ENCODE measurements at regions not wholly inside any gene's neighbourhood (a gene's known extent, or its start where the extent isn't known, plus 50 kb on each side); places are given as distances from the start of the nearest gene placed in this dataset.
"Not testable (repeated sequence)": the region's sequence is repeated elsewhere in the genome, so short reads cannot be mapped to it uniquely, and the experiment has no call there.

- peak; percentile 68 for DNase-seq
Observed at GRCh38 chr11:71638801-71639519, 56.3 kb upstream of the KRTAP5-11 start.

- DNase-seq = peak; percentile 14
Observed at GRCh38 chr11:71639520-71639849, 56.8 kb upstream of the KRTAP5-11 start.

- not testable (repeated sequence) for DNase-seq
Observed at GRCh38 chr11:71639916-71640315, 57.2 kb upstream of the KRTAP5-11 start.

GRCh38 chr11:71647078-71647477 is 64.4 kb upstream of the KRTAP5-11 start:
- not testable (repeated sequence) for DNase-seq

GRCh38 chr11:71652998-71653397 is 70.3 kb upstream of the KRTAP5-11 start:
- not testable (repeated sequence) for DNase-seq

GRCh38 chr11:71654423-71654822 is 71.7 kb upstream of the KRTAP5-11 start:
- not testable (repeated sequence) for DNase-seq

GRCh38 chr11:71655041-71655440 is 72.4 kb upstream of the KRTAP5-11 start:
- not testable (repeated sequence) for DNase-seq

- not testable (repeated sequence) for DNase-seq
Observed at GRCh38 chr11:71656513-71656912, 73.8 kb upstream of the KRTAP5-11 start.

GRCh38 chr11:71664941-71665340 is 82.3 kb upstream of the KRTAP5-11 start:
- not testable (repeated sequence) for DNase-seq

- not testable (repeated sequence) for DNase-seq
Observed at GRCh38 chr11:71698110-71698509, 115.4 kb upstream of the KRTAP5-11 start.

GRCh38 chr11:71698961-71699360 is 116.3 kb upstream of the KRTAP5-11 start:
- peak; percentile 4 for DNase-seq

GRCh38 chr11:71701435-71702291 is 119.0 kb upstream of the KRTAP5-11 start:
- DNase-seq = not testable (repeated sequence)

- DNase-seq = not testable (repeated sequence)
Observed at GRCh38 chr11:71705086-71705737, 122.5 kb upstream of the KRTAP5-11 start.

- not testable (repeated sequence) for DNase-seq
Observed at GRCh38 chr11:71705738-71706432, 123.2 kb upstream of the KRTAP5-11 start.

- DNase-seq = not testable (repeated sequence)
Observed at GRCh38 chr11:71707083-71707482, 124.4 kb upstream of the KRTAP5-11 start.

GRCh38 chr11:71709541-71709940 is 123.5 kb upstream of the DEFB108B start:
- not testable (repeated sequence) for DNase-seq

GRCh38 chr11:71710171-71710671 is 122.8 kb upstream of the DEFB108B start:
- DNase-seq = peak; percentile 41

GRCh38 chr11:71710701-71711385 is 122.2 kb upstream of the DEFB108B start:
- peak; percentile 5 for DNase-seq

- not testable (repeated sequence) for DNase-seq
Observed at GRCh38 chr11:71712350-71712749, 120.7 kb upstream of the DEFB108B start.

GRCh38 chr11:71712846-71713245 is 120.2 kb upstream of the DEFB108B start:
- not testable (repeated sequence) for DNase-seq

- DNase-seq = not testable (repeated sequence)
Observed at GRCh38 chr11:71714510-71714909, 118.5 kb upstream of the DEFB108B start.

- DNase-seq = not testable (repeated sequence)
Observed at GRCh38 chr11:71721840-71722239, 111.2 kb upstream of the DEFB108B start.
